ENCODE measurements at regions not wholly inside any gene's neighbourhood (a gene's known extent, or its start where the extent isn't known, plus 50 kb on each side); places are given as distances from the start of the nearest gene placed in this dataset.

GRCh38 chr3:76405196-76405595, 619.8 kb upstream of the ZNF717 start:
- Histone ChIP-seq H3K4me2 (ENCODE audit: insufficient read depth, low read length) (no peak overlapping the region), H3K9me3 (ENCODE audit: insufficient read depth, low read length, severe bottlenecking) (no peaks in the 10 kb centered on the region), H3K27ac (ENCODE audit: low read length) (no peak overlapping the region), H2AFZ (ENCODE audit: low read depth, low read length) (no peak overlapping the region), H3K9ac (ENCODE audit: low read depth, low read length) (no peak overlapping the region), H3K36me3 (ENCODE audit: insufficient read depth, low read length) (no peaks in the 10 kb centered on the region), H3K79me2 (ENCODE audit: insufficient read depth, low read length) (no peaks in the 10 kb centered on the region), H3K4me3 (ENCODE audit: low read depth in 1 of 2, low read length in 2 of 2) (no peak overlapping the region), H3K27me3 (ENCODE audit: insufficient read depth, low read length, poor library complexity) (no peaks in the 10 kb centered on the region), H4K20me1 (ENCODE audit: insufficient read depth, low read length) (no peaks in the 10 kb centered on the region), H3K4me1 (ENCODE audit: insufficient read depth, low read length) (no peaks in the 10 kb centered on the region)
- TF ChIP-seq CTCF (IDR thresholded peaks at IDR 0.05; ENCODE audit: borderline replicate concordance, extremely low read depth, low read length, poor library complexity, severe bottlenecking) (no peak), EZH2 (IDR thresholded peaks at IDR 0.05; ENCODE audit: borderline replicate concordance, low read depth, low read length, severe bottlenecking) (no peak)
- no peak for DNase-seq
- no peak for ATAC-seq (ENCODE audit: insufficient read depth, low read depth)

GRCh38 chr3:76410762-76411281, 625.5 kb upstream of the ZNF717 start:
- Histone ChIP-seq H3K9me3 (ENCODE audit: insufficient read depth, low read length, severe bottlenecking) (peaks cover 6% of the 10 kb centered on the region), H3K36me3 (ENCODE audit: insufficient read depth, low read length) (no peaks in the 10 kb centered on the region), H2AFZ (ENCODE audit: low read depth, low read length) (no peak overlapping the region), H3K27me3 (ENCODE audit: insufficient read depth, low read length, poor library complexity) (no peaks in the 10 kb centered on the region), H3K27ac (ENCODE audit: low read length) (no peak overlapping the region), H3K4me2 (ENCODE audit: insufficient read depth, low read length) (no peak overlapping the region), H3K9ac (ENCODE audit: low read depth, low read length) (no peak overlapping the region), H4K20me1 (ENCODE audit: insufficient read depth, low read length) (no peaks in the 10 kb centered on the region), H3K79me2 (ENCODE audit: insufficient read depth, low read length) (no peaks in the 10 kb centered on the region), H3K4me1 (ENCODE audit: insufficient read depth, low read length) (no peaks in the 10 kb centered on the region), H3K4me3 (ENCODE audit: low read depth in 1 of 2, low read length in 2 of 2) (no peak overlapping the region)
- DNase-seq, result no peak
- no peak for ATAC-seq (ENCODE audit: insufficient read depth, low read depth)
- no peak for TF ChIP-seq CTCF (IDR thresholded peaks at IDR 0.05; ENCODE audit: borderline replicate concordance, extremely low read depth, low read length, poor library complexity, severe bottlenecking)

GRCh38 chr3:76415384-76415783, 624.5 kb upstream of the ROBO2 start:
- Histone ChIP-seq H3K27me3 (ENCODE audit: insufficient read depth, low read length, poor library complexity) (no peaks in the 10 kb centered on the region), H4K20me1 (ENCODE audit: insufficient read depth, low read length) (no peaks in the 10 kb centered on the region), H3K36me3 (ENCODE audit: insufficient read depth, low read length) (no peaks in the 10 kb centered on the region), H3K4me2 (ENCODE audit: insufficient read depth, low read length) (no peak overlapping the region), H3K9me3 (ENCODE audit: insufficient read depth, low read length, severe bottlenecking) (peaks cover 6% of the 10 kb centered on the region), H3K4me1 (ENCODE audit: insufficient read depth, low read length) (no peaks in the 10 kb centered on the region), H3K4me3 (ENCODE audit: low read depth in 1 of 2, low read length in 2 of 2) (no peak overlapping the region), H3K9ac (ENCODE audit: low read depth, low read length) (no peak overlapping the region), H3K27ac (ENCODE audit: low read length) (no peak overlapping the region), H3K79me2 (ENCODE audit: insufficient read depth, low read length) (no peaks in the 10 kb centered on the region), H2AFZ (ENCODE audit: low read depth, low read length) (no peak overlapping the region)
- DNase-seq, result no peak
- ATAC-seq (ENCODE audit: insufficient read depth, low read depth), result no peak
- TF ChIP-seq EZH2 (IDR thresholded peaks at IDR 0.05; ENCODE audit: borderline replicate concordance, low read depth, low read length, severe bottlenecking), result no peak

GRCh38 chr3:76429581-76430177, 610.2 kb upstream of the ROBO2 start:
- ATAC-seq (ENCODE audit: insufficient read depth, low read depth) (no peak), DNase-seq (no peak)
- no peak overlapping the region for H3K27ac ChIP-seq (ENCODE audit: low read length)
- H3K27me3 ChIP-seq (ENCODE audit: insufficient read depth, low read length, poor library complexity), result no peaks in the 10 kb centered on the region
- no peak overlapping the region for H3K4me3 ChIP-seq (ENCODE audit: low read depth in 1 of 2, low read length in 2 of 2)
- no peak overlapping the region for H3K9ac ChIP-seq (ENCODE audit: low read depth, low read length)
- no peak overlapping the region for H3K4me2 ChIP-seq (ENCODE audit: insufficient read depth, low read length)
- H4K20me1 ChIP-seq (ENCODE audit: insufficient read depth, low read length), result no peaks in the 10 kb centered on the region
- no peaks in the 10 kb centered on the region for H3K9me3 ChIP-seq (ENCODE audit: insufficient read depth, low read length, severe bottlenecking)
- H2AFZ ChIP-seq (ENCODE audit: low read depth, low read length), result no peak overlapping the region
- H3K36me3 ChIP-seq (ENCODE audit: insufficient read depth, low read length), result no peaks in the 10 kb centered on the region
- H3K79me2 ChIP-seq (ENCODE audit: insufficient read depth, low read length), result no peaks in the 10 kb centered on the region
- TF ChIP-seq EZH2 (IDR thresholded peaks at IDR 0.05; ENCODE audit: borderline replicate concordance, low read depth, low read length, severe bottlenecking) (no peak), CTCF (IDR thresholded peaks at IDR 0.05; ENCODE audit: borderline replicate concordance, extremely low read depth, low read length, poor library complexity, severe bottlenecking) (no peak)
- H3K4me1 ChIP-seq (ENCODE audit: insufficient read depth, low read length), result no peaks in the 10 kb centered on the region

All from DND-41 (cell line).